T-helper 1 cell treated with Interleukin-12 subunit alpha and Interleukin-12 subunit beta and Interleukin-4 antibody, amounts not matched to agents 30 μg/mL and 1 μg/mL, for 36 hours (primary cell): ENCODE measurements at regions not wholly inside any gene's neighbourhood (a gene's known extent, or its start where the extent isn't known, plus 50 kb on each side); places are given as distances from the start of the nearest gene placed in this dataset.

Experiments used
- H3K27ac Mint-ChIP-seq: one replicate; pipeline ENCODE4 v1.8.0; 2021; ENCODE audit warnings: mild to moderate bottlenecking, mixed read lengths
- H3K27me3 Mint-ChIP-seq: one replicate; pipeline ENCODE4 v1.8.0; 2021; ENCODE audit warnings: low read depth, mixed read lengths
- H3K36me3 Mint-ChIP-seq: one replicate; pipeline ENCODE4 v1.8.0; 2021; ENCODE audit warnings: low read depth, mixed read lengths
- H3K4me1 Mint-ChIP-seq: one replicate; pipeline ENCODE4 v1.8.0; 2021; ENCODE audit warnings: low read depth, mixed read lengths
- H3K4me3 Mint-ChIP-seq: one replicate; pipeline ENCODE4 v1.8.0; 2021; ENCODE audit warnings: mild to moderate bottlenecking, moderate library complexity, mixed read lengths
- H3K9me3 Mint-ChIP-seq: one replicate; pipeline ENCODE4 v1.8.0; 2021; ENCODE audit warnings: mixed read lengths

DNA sequence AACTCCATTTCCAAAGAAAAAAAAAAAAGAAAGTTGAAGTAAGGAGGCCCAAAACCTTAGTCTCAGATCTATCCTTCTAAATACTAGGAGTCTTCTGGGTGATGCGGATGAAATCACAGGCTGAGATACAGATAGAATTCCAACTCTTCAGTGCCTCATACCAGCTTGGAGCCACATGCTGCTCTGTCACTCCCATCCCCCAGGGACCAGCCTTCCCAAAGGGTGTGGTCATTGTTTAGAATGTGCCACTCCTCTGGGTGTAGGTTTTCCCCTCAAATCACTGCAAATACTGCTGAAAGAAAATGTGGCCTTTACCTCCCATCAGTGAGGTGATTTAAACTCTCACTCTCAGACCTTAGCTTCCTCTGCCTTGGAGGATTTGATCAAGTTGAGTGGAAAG, 112.9 kb downstream of the CDC7 start:
- H3K9me3 Mint-ChIP-seq, result peaks cover 5% of the 10 kb centered on the region
- peaks cover 5% of the 10 kb centered on the region for H3K27me3 Mint-ChIP-seq
- H3K4me3 Mint-ChIP-seq, result no peak overlapping the region
- peaks cover 2% of the 10 kb centered on the region for H3K36me3 Mint-ChIP-seq
- peaks cover 14% of the 10 kb centered on the region for H3K4me1 Mint-ChIP-seq
- H3K27ac Mint-ChIP-seq, result no peak overlapping the region

DNA sequence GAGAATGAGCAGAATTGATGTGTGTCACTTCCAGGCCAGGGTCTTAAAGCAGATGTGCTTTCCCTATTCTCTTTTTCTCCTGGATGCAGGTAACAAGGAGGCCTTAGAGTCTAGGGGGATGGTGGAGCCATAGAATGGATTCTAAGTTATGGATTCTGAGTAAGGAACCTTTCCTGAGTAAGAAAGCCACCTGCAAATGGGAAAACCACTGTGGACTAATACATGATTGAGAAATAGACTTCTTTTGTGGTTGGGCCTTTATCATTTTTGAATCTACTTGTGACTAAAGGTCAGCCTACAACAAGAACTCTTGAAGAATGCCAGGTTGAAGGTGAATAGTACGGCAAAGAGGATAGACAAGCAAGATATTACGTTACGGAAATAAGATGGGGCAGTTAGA, 116.1 kb downstream of the CDC7 start:
- Mint-ChIP-seq H3K9me3 (peaks cover 8% of the 10 kb centered on the region), H3K4me3 (no peak overlapping the region), H3K27me3 (peaks cover 25% of the 10 kb centered on the region), H3K27ac (no peak overlapping the region), H3K36me3 (peaks cover 5% of the 10 kb centered on the region), H3K4me1 (peaks cover 13% of the 10 kb centered on the region)

DNA sequence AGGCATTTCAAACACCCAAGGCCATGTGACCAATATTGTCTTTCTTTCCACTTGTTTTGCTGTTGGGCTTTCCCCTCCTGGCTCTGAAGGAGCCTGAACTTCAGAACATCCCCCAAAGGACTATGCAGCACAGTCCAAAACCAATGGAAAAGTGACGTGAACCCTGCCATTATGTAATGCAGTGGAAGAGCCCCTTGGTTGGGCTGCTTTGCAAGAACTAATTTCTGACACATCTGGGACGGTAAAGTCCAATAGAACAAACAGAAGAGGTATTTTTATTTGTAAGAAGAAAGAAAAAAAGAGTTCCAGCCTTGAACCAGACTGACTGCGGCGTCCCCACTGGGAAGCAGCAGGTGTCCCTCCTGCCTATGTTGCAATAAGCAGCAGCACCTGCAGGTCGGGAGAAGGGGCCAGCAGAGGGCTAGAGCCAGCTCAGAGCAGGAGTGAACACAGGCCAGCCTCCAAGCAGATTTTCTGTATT, 116.7 kb downstream of the CDC7 start:
- H3K4me3 Mint-ChIP-seq, result no peak overlapping the region
- H3K4me1 Mint-ChIP-seq, result peaks cover 13% of the 10 kb centered on the region
- H3K27ac Mint-ChIP-seq, result no peak overlapping the region
- peaks cover 8% of the 10 kb centered on the region for H3K9me3 Mint-ChIP-seq
- peaks cover 29% of the 10 kb centered on the region for H3K27me3 Mint-ChIP-seq
- peaks cover 5% of the 10 kb centered on the region for H3K36me3 Mint-ChIP-seq

DNA sequence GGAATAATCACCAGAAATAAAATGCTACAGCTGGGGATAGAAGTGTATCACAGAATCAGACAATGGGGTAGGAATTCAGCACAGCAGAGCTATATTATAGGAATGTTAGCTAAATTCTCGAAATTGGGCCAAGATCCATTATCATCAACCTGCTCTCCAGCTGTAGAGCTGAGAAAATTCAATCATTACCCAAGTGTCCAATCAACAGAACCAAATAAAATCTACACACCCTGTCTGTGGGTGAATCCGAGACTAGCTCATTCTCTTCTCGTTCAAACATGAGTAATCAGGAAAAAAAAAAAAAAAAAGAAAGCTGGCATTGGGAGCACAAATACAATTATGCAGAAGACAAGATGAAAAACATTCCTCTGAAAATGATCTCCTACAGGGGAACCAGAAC, 119.2 kb downstream of the CDC7 start:
- Mint-ChIP-seq H3K27ac (no peak overlapping the region), H3K27me3 (peaks cover 39% of the 10 kb centered on the region), H3K36me3 (peaks cover 5% of the 10 kb centered on the region), H3K9me3 (peaks cover 8% of the 10 kb centered on the region), H3K4me1 (peaks cover 3% of the 10 kb centered on the region), H3K4me3 (no peak overlapping the region)

DNA sequence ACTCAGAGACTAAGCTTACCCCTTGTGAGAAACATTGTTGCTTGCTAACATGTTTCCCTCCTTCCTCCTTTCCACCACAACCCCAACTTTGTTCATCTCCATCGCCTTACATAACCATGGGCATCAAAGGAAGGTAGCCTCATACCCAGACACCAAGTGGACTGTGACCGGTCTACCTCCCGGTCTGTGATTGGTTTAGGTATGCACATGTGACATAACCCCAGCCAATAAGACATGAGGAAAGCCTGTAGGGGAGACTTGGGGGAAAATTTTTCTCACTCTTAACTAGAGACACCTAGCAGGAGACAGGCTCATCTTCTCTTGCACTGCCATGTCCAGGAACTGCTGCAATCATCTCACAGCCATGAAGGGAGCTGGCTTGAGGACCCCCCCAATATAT, 120.7 kb downstream of the CDC7 start:
- H3K4me1 Mint-ChIP-seq, result peaks cover 3% of the 10 kb centered on the region
- H3K27ac Mint-ChIP-seq, result no peak overlapping the region
- H3K36me3 Mint-ChIP-seq, result peaks cover 3% of the 10 kb centered on the region
- H3K27me3 Mint-ChIP-seq, result peaks cover 39% of the 10 kb centered on the region
- no peak overlapping the region for H3K4me3 Mint-ChIP-seq
- peaks cover 8% of the 10 kb centered on the region for H3K9me3 Mint-ChIP-seq

DNA sequence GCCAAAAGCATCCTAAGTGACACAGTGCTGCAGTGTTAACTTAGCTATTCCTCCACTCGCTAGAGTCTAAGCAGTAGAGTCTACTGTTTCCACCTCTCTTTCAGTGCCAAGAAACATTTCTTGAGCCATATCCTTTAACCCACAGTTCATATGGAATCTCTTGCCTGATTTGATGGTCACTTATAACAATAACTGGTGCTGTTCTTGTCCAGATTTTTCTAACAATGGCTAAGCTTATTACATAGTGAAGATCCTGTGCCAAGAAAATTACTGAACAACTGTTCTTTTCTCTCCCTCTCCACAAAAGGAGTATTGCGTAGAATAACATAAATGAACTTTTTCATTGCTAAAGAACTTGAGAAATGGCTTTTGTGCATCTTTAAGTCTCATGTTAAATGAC, 121.3 kb downstream of the CDC7 start:
- H3K27me3 Mint-ChIP-seq, result peaks cover 37% of the 10 kb centered on the region
- peaks cover 5% of the 10 kb centered on the region for H3K9me3 Mint-ChIP-seq
- H3K4me1 Mint-ChIP-seq, result peaks cover under 1% of the 10 kb centered on the region
- no peak overlapping the region for H3K4me3 Mint-ChIP-seq
- no peak overlapping the region for H3K27ac Mint-ChIP-seq
- H3K36me3 Mint-ChIP-seq, result peaks cover 3% of the 10 kb centered on the region

DNA sequence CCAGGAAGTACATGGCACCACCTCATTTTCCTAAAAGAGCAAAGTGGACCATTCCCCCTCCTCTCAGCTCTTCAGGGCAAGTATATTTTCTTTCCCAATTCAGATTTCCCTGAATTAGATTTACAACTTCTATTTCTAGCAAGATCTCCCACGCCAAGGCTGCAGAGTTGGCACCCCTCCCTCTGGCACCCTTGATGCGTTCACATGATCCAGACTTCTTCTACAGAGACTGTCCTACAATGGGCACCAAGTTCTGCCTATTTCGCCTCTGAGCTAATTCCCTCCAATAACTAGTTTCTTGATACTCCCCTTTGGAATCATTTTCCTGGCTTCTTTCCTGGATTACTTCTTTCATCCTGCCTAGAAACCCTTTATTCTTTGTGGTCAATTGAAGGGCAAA, 122.0 kb downstream of the CDC7 start:
- Mint-ChIP-seq H3K4me1 (no peaks in the 10 kb centered on the region), H3K27me3 (peaks cover 34% of the 10 kb centered on the region), H3K9me3 (peaks cover 4% of the 10 kb centered on the region), H3K27ac (no peak overlapping the region), H3K36me3 (peaks cover 3% of the 10 kb centered on the region), H3K4me3 (no peak overlapping the region)

DNA sequence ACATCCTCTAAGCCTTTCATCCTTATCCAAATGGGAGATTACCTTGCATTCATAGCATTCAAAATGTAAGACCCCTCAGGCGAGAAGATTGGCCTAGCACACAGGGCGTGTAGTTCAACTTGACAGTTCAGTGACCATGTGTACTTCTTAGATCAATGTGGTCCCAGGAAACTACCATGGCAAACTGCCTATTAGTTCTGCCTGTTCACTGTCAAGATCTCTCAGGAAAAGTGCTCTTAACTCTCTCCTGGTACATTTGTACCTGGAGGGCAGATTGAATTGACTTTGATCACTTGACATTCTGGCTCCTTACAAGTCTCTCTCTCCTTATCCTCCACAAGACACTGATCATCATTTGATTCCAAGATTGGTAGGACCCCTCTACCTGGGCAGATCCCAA, 122.4 kb downstream of the CDC7 start:
- Mint-ChIP-seq H3K36me3 (peaks cover 3% of the 10 kb centered on the region), H3K27ac (no peak overlapping the region), H3K27me3 (peaks cover 34% of the 10 kb centered on the region), H3K9me3 (peaks cover 4% of the 10 kb centered on the region), H3K4me1 (no peaks in the 10 kb centered on the region), H3K4me3 (no peak overlapping the region)

DNA sequence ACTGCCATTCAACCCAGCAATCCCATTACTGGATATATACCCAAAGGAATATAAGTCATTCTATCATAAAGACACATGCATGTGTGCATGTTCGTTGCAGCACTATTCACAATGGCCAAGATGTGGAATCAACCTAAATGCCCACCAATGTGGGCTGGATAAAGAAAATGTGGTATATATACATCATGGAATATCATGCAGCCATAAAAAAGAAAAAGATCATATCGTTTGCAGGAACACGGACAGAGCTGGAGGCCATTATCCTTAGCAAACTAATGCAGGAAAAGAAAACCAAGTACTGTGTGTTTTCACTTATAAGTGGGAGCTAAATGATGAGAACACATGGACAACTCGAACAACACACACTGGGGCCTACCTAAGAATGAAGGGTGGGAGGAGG, 123.7 kb downstream of the CDC7 start:
- no peak overlapping the region for H3K4me3 Mint-ChIP-seq
- peaks cover 31% of the 10 kb centered on the region for H3K27me3 Mint-ChIP-seq
- peaks cover 3% of the 10 kb centered on the region for H3K36me3 Mint-ChIP-seq
- H3K27ac Mint-ChIP-seq, result no peak overlapping the region
- H3K9me3 Mint-ChIP-seq, result no peaks in the 10 kb centered on the region
- H3K4me1 Mint-ChIP-seq, result no peaks in the 10 kb centered on the region
